ENCODE measurements at regions not wholly inside any gene's neighbourhood (a gene's known extent, or its start where the extent isn't known, plus 50 kb on each side); places are given as distances from the start of the nearest gene placed in this dataset.

GRCh38 chr3:40997711-40998519 is 201.4 kb upstream of the CTNNB1 start:
- Histone ChIP-seq H3K4me3 (ENCODE audit: low read depth, low read length) (no peak overlapping the region), H3K79me2 (no peaks in the 10 kb centered on the region), H3K27ac (no peak overlapping the region), H3K4me2 (ENCODE audit: low read length) (no peak overlapping the region), H3K4me1 (no peaks in the 10 kb centered on the region), H3K9me3 (ENCODE audit: control insufficient read depth, low read length) (no peaks in the 10 kb centered on the region), H3K27me3 (ENCODE audit: control insufficient read depth, insufficient read depth, low read length) (no peaks in the 10 kb centered on the region), H2AFZ (no peak overlapping the region), H3K36me3 (ENCODE audit: control insufficient read depth, insufficient read depth, low read length) (no peaks in the 10 kb centered on the region), H3K9ac (no peak overlapping the region)
- no peak for TF ChIP-seq CTCF (IDR thresholded peaks at IDR 0.05)

- Histone ChIP-seq H3K27me3 (ENCODE audit: control insufficient read depth, insufficient read depth, low read length) (no peaks in the 10 kb centered on the region), H2AFZ (no peak overlapping the region), H3K79me2 (no peaks in the 10 kb centered on the region), H3K9me3 (ENCODE audit: control insufficient read depth, low read length) (no peaks in the 10 kb centered on the region), H3K4me1 (no peaks in the 10 kb centered on the region), H3K9ac (no peak overlapping the region), H3K36me3 (ENCODE audit: control insufficient read depth, insufficient read depth, low read length) (no peaks in the 10 kb centered on the region), H3K4me2 (ENCODE audit: low read length) (no peak overlapping the region), H3K27ac (no peak overlapping the region), H3K4me3 (ENCODE audit: low read depth, low read length) (no peak overlapping the region)
- no peak for TF ChIP-seq CTCF (IDR thresholded peaks at IDR 0.05)
These were observed 199.6 kb upstream of the CTNNB1 start for GRCh38 chr3:40999682-41000081.

- no peaks in the 10 kb centered on the region for H3K36me3 ChIP-seq (ENCODE audit: control insufficient read depth, insufficient read depth, low read length)
- TF ChIP-seq CTCF (IDR thresholded peaks at IDR 0.05), result no peak
- no peak overlapping the region for H3K4me2 ChIP-seq (ENCODE audit: low read length)
- no peak overlapping the region for H2AFZ ChIP-seq
- no peaks in the 10 kb centered on the region for H3K27me3 ChIP-seq (ENCODE audit: control insufficient read depth, insufficient read depth, low read length)
- H3K27ac ChIP-seq, result no peak overlapping the region
- no peaks in the 10 kb centered on the region for H3K4me1 ChIP-seq
- no peaks in the 10 kb centered on the region for H3K9me3 ChIP-seq (ENCODE audit: control insufficient read depth, low read length)
- no peak overlapping the region for H3K9ac ChIP-seq
- H3K4me3 ChIP-seq (ENCODE audit: low read depth, low read length), result no peak overlapping the region
- H3K79me2 ChIP-seq, result no peaks in the 10 kb centered on the region
These were observed 198.8 kb upstream of the CTNNB1 start for GRCh38 chr3:41000471-41000870.

- Histone ChIP-seq H3K4me1 (no peaks in the 10 kb centered on the region), H3K36me3 (ENCODE audit: control insufficient read depth, insufficient read depth, low read length) (no peaks in the 10 kb centered on the region), H3K27me3 (ENCODE audit: control insufficient read depth, insufficient read depth, low read length) (no peaks in the 10 kb centered on the region), H3K4me3 (ENCODE audit: low read depth, low read length) (no peak overlapping the region), H3K79me2 (no peaks in the 10 kb centered on the region), H3K9me3 (ENCODE audit: control insufficient read depth, low read length) (no peaks in the 10 kb centered on the region), H3K9ac (no peak overlapping the region), H3K4me2 (ENCODE audit: low read length) (no peak overlapping the region), H2AFZ (no peak overlapping the region), H3K27ac (no peak overlapping the region)
- TF ChIP-seq CTCF (IDR thresholded peaks at IDR 0.05), result no peak
These were observed 197.7 kb upstream of the CTNNB1 start for GRCh38 chr3:41001556-41001955.

- no peak for TF ChIP-seq CTCF (IDR thresholded peaks at IDR 0.05)
- no peaks in the 10 kb centered on the region for H3K27me3 ChIP-seq (ENCODE audit: control insufficient read depth, insufficient read depth, low read length)
These were observed 197.2 kb upstream of the CTNNB1 start for GRCh38 chr3:41002104-41002503.

More at GRCh38 chr3:41002104-41002503, 197.2 kb upstream of the CTNNB1 start:
- Histone ChIP-seq H2AFZ (no peak overlapping the region), H3K36me3 (ENCODE audit: control insufficient read depth, insufficient read depth, low read length) (no peaks in the 10 kb centered on the region), H3K4me3 (ENCODE audit: low read depth, low read length) (no peak overlapping the region), H3K27ac (no peak overlapping the region), H3K4me2 (ENCODE audit: low read length) (no peak overlapping the region), H3K9ac (no peak overlapping the region), H3K4me1 (no peaks in the 10 kb centered on the region), H3K79me2 (no peaks in the 10 kb centered on the region), H3K9me3 (ENCODE audit: control insufficient read depth, low read length) (no peaks in the 10 kb centered on the region)
